ENCODE measurements at regions not wholly inside any gene's neighbourhood (a gene's known extent, or its start where the extent isn't known, plus 50 kb on each side); places are given as distances from the start of the nearest gene placed in this dataset.

- DNase-seq (ENCODE audit: low read depth, low spot score) (no peak), FAIRE-seq (no peak)
- Histone ChIP-seq H4K20me1 (ENCODE audit: control insufficient read depth, extremely low read depth, insufficient read depth, low read length) (no peaks in the 10 kb centered on the region), H3K9me3 (ENCODE audit: control insufficient read depth, low read depth, low read length) (no peaks in the 10 kb centered on the region), H3K79me2 (ENCODE audit: control insufficient read depth, insufficient read depth, low read length) (no peaks in the 10 kb centered on the region), H3K9me1 (ENCODE audit: control insufficient read depth, extremely low read depth, insufficient read depth, low read length) (no peaks in the 10 kb centered on the region), H3K36me3 (ENCODE audit: control insufficient read depth in 2 of 2, extremely low read depth in 1 of 2, insufficient read depth in 2 of 2, low read length in 2 of 2) (no peaks in the 10 kb centered on the region), H3K9ac (ENCODE audit: control insufficient read depth, extremely low read depth, insufficient read depth, low read length) (no peak overlapping the region), H3K4me2 (ENCODE audit: control insufficient read depth, extremely low read depth, insufficient read depth, low read depth, low read length) (no peak overlapping the region), H3K27me3 (ENCODE audit: control insufficient read depth, extremely low read depth, insufficient read depth, low read length) (no peaks in the 10 kb centered on the region), H3K4me1 (ENCODE audit: control insufficient read depth, extremely low read depth, insufficient read depth, low read length) (no peaks in the 10 kb centered on the region), H2AFZ (ENCODE audit: control insufficient read depth, low read length) (no peak overlapping the region), H3K4me3 (ENCODE audit: control insufficient read depth in 2 of 3, extremely low read depth in 1 of 3, insufficient read depth in 2 of 3, low read depth in 1 of 3, low read length in 3 of 3) (no peak overlapping the region), H3K27ac (ENCODE audit: control insufficient read depth, insufficient read depth, low read length) (no peak overlapping the region)
- TF ChIP-seq EZH2 (IDR thresholded peaks at IDR 0.05; ENCODE audit: low read length) (no peak), CTCF (optimal IDR thresholded peaks at IDR 0.05 in 1 of 3, IDR thresholded peaks at IDR 0.05 in 1 of 3, conservative IDR thresholded peaks at IDR 0.05 in 1 of 3; ENCODE audit: extremely low read depth in 1 of 3, insufficient read depth in 2 of 3, low read length in 3 of 3) (no peak)
- dilution Hi-C loops (cut with MboI; ENCODE audit: extremely low pct_ligation_motif_present, low sequenced_read_pairs) = no loop called here
Observed at GRCh38 chr9:24844217-24844616, 298.5 kb upstream of the IZUMO3 start.

DNA sequence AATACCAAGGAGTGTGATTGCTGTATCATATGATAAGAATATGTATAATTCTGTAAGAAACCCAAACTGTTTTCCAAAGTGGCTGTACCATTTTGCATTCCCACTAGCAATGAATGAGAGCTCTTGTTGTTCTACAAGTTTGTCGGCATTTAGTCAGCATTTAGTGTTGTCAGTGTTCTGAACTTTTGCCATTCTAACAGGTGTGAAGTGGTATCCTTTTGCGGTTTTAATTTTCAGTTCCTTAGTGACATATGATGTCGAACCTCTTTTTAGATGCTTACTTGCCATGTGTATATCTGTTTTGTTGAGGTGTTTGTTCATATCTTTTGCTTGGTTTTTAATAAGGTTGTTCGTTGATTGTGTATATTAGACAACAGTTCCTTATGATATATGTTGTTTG, 296.3 kb upstream of the IZUMO3 start:
- Histone ChIP-seq H3K4me2 (ENCODE audit: control insufficient read depth, extremely low read depth, insufficient read depth, low read depth, low read length) (no peak overlapping the region), H3K4me3 (ENCODE audit: control insufficient read depth in 2 of 3, extremely low read depth in 1 of 3, insufficient read depth in 2 of 3, low read depth in 1 of 3, low read length in 3 of 3) (no peak overlapping the region), H2AFZ (ENCODE audit: control insufficient read depth, low read length) (no peak overlapping the region), H3K9me1 (ENCODE audit: control insufficient read depth, extremely low read depth, insufficient read depth, low read length) (no peaks in the 10 kb centered on the region), H3K27me3 (ENCODE audit: control insufficient read depth, extremely low read depth, insufficient read depth, low read length) (no peaks in the 10 kb centered on the region), H3K9me3 (ENCODE audit: control insufficient read depth, low read depth, low read length) (no peaks in the 10 kb centered on the region), H3K36me3 (ENCODE audit: control insufficient read depth in 2 of 2, extremely low read depth in 1 of 2, insufficient read depth in 2 of 2, low read length in 2 of 2) (no peaks in the 10 kb centered on the region), H3K9ac (ENCODE audit: control insufficient read depth, extremely low read depth, insufficient read depth, low read length) (no peak overlapping the region), H3K4me1 (ENCODE audit: control insufficient read depth, extremely low read depth, insufficient read depth, low read length) (no peaks in the 10 kb centered on the region), H4K20me1 (ENCODE audit: control insufficient read depth, extremely low read depth, insufficient read depth, low read length) (no peaks in the 10 kb centered on the region), H3K27ac (ENCODE audit: control insufficient read depth, insufficient read depth, low read length) (no peak overlapping the region), H3K79me2 (ENCODE audit: control insufficient read depth, insufficient read depth, low read length) (no peaks in the 10 kb centered on the region)
- dilution Hi-C loops (cut with MboI; ENCODE audit: extremely low pct_ligation_motif_present, low sequenced_read_pairs) = no loop called here
- TF ChIP-seq EZH2 (IDR thresholded peaks at IDR 0.05; ENCODE audit: low read length) = no peak
- no peak for TF ChIP-seq CTCF (optimal IDR thresholded peaks at IDR 0.05 in 1 of 3, IDR thresholded peaks at IDR 0.05 in 1 of 3, conservative IDR thresholded peaks at IDR 0.05 in 1 of 3; ENCODE audit: extremely low read depth in 1 of 3, insufficient read depth in 2 of 3, low read length in 3 of 3)
- FAIRE-seq (no peak), DNase-seq (ENCODE audit: low read depth, low spot score) (no peak)
